HAP-1 (cell line): ENCODE measurements at regions not wholly inside any gene's neighbourhood (a gene's known extent, or its start where the extent isn't known, plus 50 kb on each side); places are given as distances from the start of the nearest gene placed in this dataset.

Experiments used
- DNase-seq, 2 experiments: peaks; one replicate each; pipeline ENCODE4 v3.0.0-alpha.2; 2016 to 2020; ENCODE audit warnings: low spot score in 2 of 2
- H3K27me3 ChIP-seq: fragments of 250-450 bp; sonication (Bioruptor Pico); 2 replicates; pipeline ENCODE4 v1.5.1; 2020; ENCODE audit warnings: low read depth, mild to moderate bottlenecking, moderate library complexity
- H3K36me3 ChIP-seq: fragments of 250-450 bp; sonication (Bioruptor Pico); replicated peaks from 2 replicates; pipeline ENCODE4 v1.5.1; 2020; ENCODE audit warnings: mild to moderate bottlenecking
- H3K4me1 ChIP-seq: fragments of 250-450 bp; sonication (Bioruptor Pico); 2 replicates; pipeline ENCODE4 v1.5.1; 2020; ENCODE audit warnings: mild to moderate bottlenecking
- H3K4me3 ChIP-seq: fragments of 250-450 bp; sonication (Bioruptor Pico); 2 replicates; pipeline ENCODE4 v1.5.1; 2020; ENCODE audit warnings: mild to moderate bottlenecking, moderate library complexity
- H3K9me3 ChIP-seq: fragments of 250-450 bp; sonication (Bioruptor Pico); 2 replicates; pipeline ENCODE4 v1.5.1; 2020; ENCODE audit warnings: mild to moderate bottlenecking, moderate library complexity
- in situ Hi-C: fragments of 300-500 bp; cut with MboI; formaldehyde crosslinking; loops from 3 replicates; pipeline ENCODE4 v1.14.3; 2020; ENCODE audit warnings: low sequenced_read_pairs, inconsistent platforms, mixed read lengths

DNA sequence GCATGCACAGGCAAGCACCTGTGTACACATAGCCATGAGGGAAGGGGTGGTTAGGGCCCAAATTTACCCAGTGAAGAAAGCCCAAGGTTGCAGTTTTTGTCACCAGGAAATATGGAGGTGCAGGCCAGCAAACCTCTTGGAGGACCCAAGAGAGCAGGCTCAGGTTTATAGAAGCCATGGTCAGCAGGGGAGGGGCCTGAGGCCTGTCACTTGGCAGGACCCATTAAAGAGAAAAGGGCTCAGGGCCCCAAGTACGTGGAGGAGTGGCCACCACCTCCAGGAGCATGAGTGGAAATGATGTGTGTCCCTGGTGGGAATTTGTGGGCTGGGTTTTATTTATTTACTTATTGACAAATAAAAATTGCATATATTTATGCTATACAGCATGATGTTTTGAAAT lies 192.9 kb downstream of the HAUS1 start:
- no peak for DNase-seq
- in situ Hi-C loops, result no loop called here
- no peaks in the 10 kb centered on the region for H3K4me1 ChIP-seq

GRCh38 chr18:46297621-46298020 lies 193.4 kb downstream of the HAUS1 start:
- no peak for DNase-seq
- Histone ChIP-seq H3K4me3 (no peak overlapping the region), H3K9me3 (no peaks in the 10 kb centered on the region), H3K4me1 (no peaks in the 10 kb centered on the region), H3K27me3 (peaks cover 10% of the 10 kb centered on the region), H3K36me3 (no peaks in the 10 kb centered on the region)
- in situ Hi-C loops, result no loop called here

More for the DNA sequence above, 192.9 kb downstream of the HAUS1 start:
- Histone ChIP-seq H3K4me3 (no peak overlapping the region), H3K9me3 (no peaks in the 10 kb centered on the region), H3K36me3 (no peaks in the 10 kb centered on the region), H3K27me3 (peaks cover 8% of the 10 kb centered on the region)

DNA sequence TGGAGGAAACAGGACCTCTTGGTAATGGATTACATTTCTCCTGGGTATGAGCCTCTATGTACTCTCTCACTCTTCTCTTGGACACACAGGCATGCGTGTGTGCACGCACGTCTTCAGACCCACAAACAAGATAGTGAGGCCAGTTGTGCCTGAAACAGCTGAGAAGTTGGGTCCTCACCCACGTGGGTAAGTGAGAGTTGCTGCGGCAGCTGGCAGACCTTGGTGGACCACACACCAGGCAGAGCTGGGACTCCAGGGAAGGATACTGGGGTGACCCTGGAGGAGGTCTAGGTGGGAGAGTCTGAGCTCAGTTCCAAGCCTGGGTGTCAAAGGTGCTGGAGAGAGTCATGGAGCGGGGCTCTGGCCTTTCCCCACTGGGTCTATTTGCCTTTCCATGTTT lies 194.3 kb downstream of the HAUS1 start:
- Histone ChIP-seq H3K36me3 (no peaks in the 10 kb centered on the region), H3K9me3 (no peaks in the 10 kb centered on the region), H3K27me3 (peaks cover 11% of the 10 kb centered on the region), H3K4me3 (no peak overlapping the region), H3K4me1 (no peaks in the 10 kb centered on the region)
- no peak for DNase-seq
- in situ Hi-C loops, result no loop called here

GRCh38 chr18:46299465-46300008 lies 195.4 kb downstream of the HAUS1 start:
- no peak for DNase-seq
- H3K36me3 ChIP-seq, result no peaks in the 10 kb centered on the region
- H3K4me3 ChIP-seq, result no peak overlapping the region
- in situ Hi-C loops, result no loop called here
- no peaks in the 10 kb centered on the region for H3K4me1 ChIP-seq
- H3K27me3 ChIP-seq, result peaks cover 11% of the 10 kb centered on the region
- H3K9me3 ChIP-seq, result no peaks in the 10 kb centered on the region

GRCh38 chr18:46301081-46301480 lies 196.9 kb downstream of the HAUS1 start:
- no peak for DNase-seq
- Histone ChIP-seq H3K4me3 (no peak overlapping the region), H3K4me1 (no peaks in the 10 kb centered on the region), H3K36me3 (no peaks in the 10 kb centered on the region), H3K9me3 (no peaks in the 10 kb centered on the region), H3K27me3 (peaks cover 11% of the 10 kb centered on the region)
- in situ Hi-C loops, result no loop called here

GRCh38 chr18:46301571-46301970 lies 197.4 kb downstream of the HAUS1 start:
- no peak overlapping the region for H3K4me3 ChIP-seq
- H3K9me3 ChIP-seq, result no peaks in the 10 kb centered on the region
- in situ Hi-C loops, result no loop called here
- H3K36me3 ChIP-seq, result no peaks in the 10 kb centered on the region
- DNase-seq, result no peak
- H3K4me1 ChIP-seq, result no peaks in the 10 kb centered on the region
- H3K27me3 ChIP-seq, result peaks cover 11% of the 10 kb centered on the region

DNA sequence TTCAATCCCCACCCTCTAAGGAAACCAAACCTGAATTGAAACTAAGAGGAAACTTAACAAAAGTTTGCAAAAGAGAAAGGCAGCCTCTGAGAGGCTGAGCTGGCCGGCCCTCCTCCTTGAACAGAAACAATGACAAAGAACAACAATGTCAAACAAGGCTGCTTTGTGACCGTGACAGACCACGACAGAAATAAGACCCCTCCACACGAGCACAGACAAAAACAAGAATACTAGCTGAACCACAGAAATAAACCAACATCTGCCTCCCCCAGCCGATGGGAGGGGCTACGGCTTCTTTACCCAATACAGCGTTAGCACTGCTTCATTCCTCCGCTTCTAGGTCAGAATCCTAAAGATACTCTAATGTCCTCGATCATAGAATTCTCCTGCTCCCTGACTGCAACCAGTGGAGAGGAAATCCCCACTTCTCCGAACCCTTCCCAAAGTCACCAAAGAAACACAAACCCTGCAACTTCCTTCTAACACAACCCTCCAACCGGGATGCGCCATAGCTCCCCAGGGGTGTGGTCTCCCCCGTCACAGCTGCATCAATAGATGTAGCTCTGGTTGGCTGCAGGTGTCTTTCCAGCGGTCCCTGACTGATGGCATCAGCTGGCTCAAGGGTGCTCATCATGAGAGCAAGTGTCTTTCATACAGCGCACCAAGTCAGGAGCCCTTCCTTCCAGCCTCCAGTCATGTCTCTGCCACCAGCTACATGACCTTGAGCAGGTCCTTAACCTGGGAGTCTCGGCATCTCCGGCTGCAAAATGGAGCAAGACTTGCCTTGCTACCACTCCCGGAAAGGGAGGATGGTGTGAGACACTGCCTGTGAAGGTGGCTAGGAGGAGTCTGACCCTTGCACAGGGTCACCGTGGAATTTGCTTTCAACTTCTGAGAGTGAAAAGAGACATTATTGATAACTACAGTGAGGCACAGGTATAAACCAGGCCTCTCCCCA lies 198.6 kb downstream of the HAUS1 start:
- Histone ChIP-seq H3K4me3 (no peak overlapping the region), H3K27me3 (peaks cover 11% of the 10 kb centered on the region), H3K9me3 (no peaks in the 10 kb centered on the region), H3K36me3 (no peaks in the 10 kb centered on the region), H3K4me1 (no peaks in the 10 kb centered on the region)
- in situ Hi-C loops, result no loop called here
- DNase-seq, result no peak

DNA sequence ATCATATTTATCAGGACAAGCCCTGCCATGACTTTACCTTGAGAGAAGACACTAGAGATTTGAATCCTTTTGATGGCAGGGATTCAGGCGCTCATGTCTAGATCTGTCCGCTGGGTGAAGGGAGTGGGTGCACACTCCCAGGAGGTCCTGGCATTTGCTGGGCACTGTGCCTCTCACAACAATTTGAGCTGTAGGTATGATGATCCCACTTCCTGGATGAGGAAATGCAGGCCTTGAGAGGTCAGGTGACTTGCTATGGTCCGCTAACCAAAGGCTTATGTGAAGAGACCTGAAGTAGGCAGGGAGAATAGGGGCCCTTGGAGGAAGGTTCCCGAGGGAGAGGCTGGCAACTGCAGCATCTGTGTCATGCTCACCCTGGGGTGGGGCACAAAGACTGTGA lies 206.1 kb downstream of the HAUS1 start:
- Histone ChIP-seq H3K36me3 (no peaks in the 10 kb centered on the region), H3K4me1 (no peaks in the 10 kb centered on the region), H3K4me3 (no peak overlapping the region), H3K9me3 (no peaks in the 10 kb centered on the region), H3K27me3 (no peaks in the 10 kb centered on the region)
- DNase-seq, result no peak
- in situ Hi-C loops, result no loop called here

- no peak for DNase-seq
- Histone ChIP-seq H3K27me3 (no peaks in the 10 kb centered on the region), H3K36me3 (no peaks in the 10 kb centered on the region), H3K4me3 (no peak overlapping the region), H3K4me1 (no peaks in the 10 kb centered on the region), H3K9me3 (no peaks in the 10 kb centered on the region)
- in situ Hi-C loops, result no loop called here
Observed at GRCh38 chr18:46310675-46311345, 206.6 kb downstream of the HAUS1 start.

GRCh38 chr18:46311491-46311890 lies 207.3 kb downstream of the HAUS1 start:
- H3K4me1 ChIP-seq, result no peaks in the 10 kb centered on the region
- no peak overlapping the region for H3K4me3 ChIP-seq
- no peaks in the 10 kb centered on the region for H3K27me3 ChIP-seq
- in situ Hi-C loops, result no loop called here
- no peaks in the 10 kb centered on the region for H3K9me3 ChIP-seq
- no peaks in the 10 kb centered on the region for H3K36me3 ChIP-seq
- no peak for DNase-seq

DNA sequence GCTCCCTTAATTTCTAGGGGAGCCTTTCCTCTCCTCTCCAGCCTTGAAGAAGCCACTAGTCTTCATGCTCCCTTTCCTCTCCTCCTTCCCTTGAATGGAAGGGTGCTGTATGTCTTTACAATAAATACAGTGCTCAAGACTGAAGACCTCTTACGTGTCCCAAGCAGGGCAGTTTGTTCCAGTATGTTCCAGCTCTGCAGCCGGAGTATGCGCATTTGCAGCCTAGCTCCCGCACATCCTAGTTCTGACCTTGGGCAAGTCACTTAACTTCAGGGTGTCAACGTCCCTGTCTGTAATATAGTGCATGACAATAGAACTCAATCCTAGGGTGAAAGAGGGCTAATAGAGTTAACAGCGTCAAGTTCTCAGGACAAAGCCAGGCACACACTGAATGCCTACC lies 208.0 kb downstream of the HAUS1 start:
- no peaks in the 10 kb centered on the region for H3K36me3 ChIP-seq
- in situ Hi-C loops, result no loop called here
- H3K4me3 ChIP-seq, result no peak overlapping the region
- H3K4me1 ChIP-seq, result no peaks in the 10 kb centered on the region
- DNase-seq, result no peak
- H3K9me3 ChIP-seq, result no peaks in the 10 kb centered on the region
- H3K27me3 ChIP-seq, result no peaks in the 10 kb centered on the region

- no peak for DNase-seq
- H3K36me3 ChIP-seq, result no peaks in the 10 kb centered on the region
- in situ Hi-C loops, result no loop called here
- no peaks in the 10 kb centered on the region for H3K27me3 ChIP-seq
- H3K4me1 ChIP-seq, result no peaks in the 10 kb centered on the region
- H3K4me3 ChIP-seq, result no peak overlapping the region
- H3K9me3 ChIP-seq, result no peaks in the 10 kb centered on the region
Observed at GRCh38 chr18:46313521-46313920, 209.3 kb downstream of the HAUS1 start.

DNA sequence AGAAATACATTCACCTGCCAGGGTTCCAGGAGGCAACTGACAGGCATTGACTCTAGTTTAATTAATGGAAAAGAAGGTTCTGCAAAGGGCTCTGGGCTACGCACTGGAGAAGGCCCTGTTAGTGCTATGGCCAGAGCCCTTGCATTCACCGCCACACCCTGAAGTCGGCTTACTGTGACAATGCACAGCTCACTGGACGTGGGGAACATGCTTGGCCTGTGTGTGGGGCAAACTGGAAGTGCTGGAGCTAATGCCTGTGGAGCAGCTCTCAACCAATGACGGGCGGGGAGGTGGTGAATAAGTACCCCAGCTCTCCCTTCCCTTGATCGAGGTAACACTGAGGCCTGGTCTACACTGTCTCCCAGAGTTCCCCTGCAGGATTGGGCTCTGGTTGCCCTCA lies 209.8 kb downstream of the HAUS1 start:
- Histone ChIP-seq H3K4me3 (no peak overlapping the region), H3K9me3 (no peaks in the 10 kb centered on the region), H3K4me1 (no peaks in the 10 kb centered on the region), H3K36me3 (no peaks in the 10 kb centered on the region), H3K27me3 (no peaks in the 10 kb centered on the region)
- DNase-seq, result no peak
- in situ Hi-C loops, result no loop called here

- Histone ChIP-seq H3K4me1 (no peaks in the 10 kb centered on the region), H3K4me3 (no peak overlapping the region), H3K9me3 (no peaks in the 10 kb centered on the region), H3K36me3 (no peaks in the 10 kb centered on the region), H3K27me3 (no peaks in the 10 kb centered on the region)
- no peak for DNase-seq
- in situ Hi-C loops, result no loop called here
Observed at GRCh38 chr18:46315161-46315560, 211.0 kb downstream of the HAUS1 start.
